ENCODE measurements at regions not wholly inside any gene's neighbourhood (a gene's known extent, or its start where the extent isn't known, plus 50 kb on each side); places are given as distances from the start of the nearest gene placed in this dataset.

- Mint-ChIP-seq H3K27ac (no peak overlapping the region), H3K36me3 (ENCODE audit: insufficient read depth) (no peaks in the 10 kb centered on the region), H3K9me3 (ENCODE audit: low read depth) (no peaks in the 10 kb centered on the region), H3K4me3 (ENCODE audit: low read depth) (no peak overlapping the region), H3K27me3 (peaks cover 20% of the 10 kb centered on the region), H3K4me1 (ENCODE audit: low read depth) (peaks cover 3% of the 10 kb centered on the region)
- TF ChIP-seq CTCF (IDR thresholded peaks at IDR 0.05; ENCODE audit: unreplicated experiment) = no peak
- no peak for DNase-seq (ENCODE audit: low spot score, unreplicated experiment)
These were observed 68.5 kb upstream of the LHX1 start for GRCh38 chr17:36868777-36869176.

- no peaks in the 10 kb centered on the region for H3K9me3 Mint-ChIP-seq (ENCODE audit: low read depth)
- H3K27me3 Mint-ChIP-seq = peaks cover 20% of the 10 kb centered on the region
- H3K4me3 Mint-ChIP-seq (ENCODE audit: low read depth) = no peak overlapping the region
- no peaks in the 10 kb centered on the region for H3K36me3 Mint-ChIP-seq (ENCODE audit: insufficient read depth)
- no peak for DNase-seq (ENCODE audit: low spot score, unreplicated experiment)
- no peak overlapping the region for H3K27ac Mint-ChIP-seq
- H3K4me1 Mint-ChIP-seq (ENCODE audit: low read depth) = peaks cover 3% of the 10 kb centered on the region
- no peak for TF ChIP-seq CTCF (IDR thresholded peaks at IDR 0.05; ENCODE audit: unreplicated experiment)
These were observed 67.8 kb upstream of the LHX1 start for GRCh38 chr17:36869441-36869840.

GRCh38 chr17:36869856-36870719, 67.2 kb upstream of the LHX1 start:
- H3K4me3 Mint-ChIP-seq (ENCODE audit: low read depth) = no peak overlapping the region
- no peak for DNase-seq (ENCODE audit: low spot score, unreplicated experiment)
- H3K36me3 Mint-ChIP-seq (ENCODE audit: insufficient read depth) = no peaks in the 10 kb centered on the region
- H3K4me1 Mint-ChIP-seq (ENCODE audit: low read depth) = peaks cover 3% of the 10 kb centered on the region
- TF ChIP-seq CTCF (IDR thresholded peaks at IDR 0.05; ENCODE audit: unreplicated experiment) = no peak
- H3K27ac Mint-ChIP-seq = no peak overlapping the region
- H3K9me3 Mint-ChIP-seq (ENCODE audit: low read depth) = no peaks in the 10 kb centered on the region
- H3K27me3 Mint-ChIP-seq = peaks cover 16% of the 10 kb centered on the region

GRCh38 chr17:36870720-36870999, 66.6 kb upstream of the LHX1 start:
- Mint-ChIP-seq H3K36me3 (ENCODE audit: insufficient read depth) (no peaks in the 10 kb centered on the region), H3K9me3 (ENCODE audit: low read depth) (no peaks in the 10 kb centered on the region), H3K27me3 (peaks cover 21% of the 10 kb centered on the region), H3K27ac (no peak overlapping the region), H3K4me1 (ENCODE audit: low read depth) (peaks cover 3% of the 10 kb centered on the region), H3K4me3 (ENCODE audit: low read depth) (no peak overlapping the region)
- no peak for TF ChIP-seq CTCF (IDR thresholded peaks at IDR 0.05; ENCODE audit: unreplicated experiment)
- DNase-seq (ENCODE audit: low spot score, unreplicated experiment) = no peak

GRCh38 chr17:36875698-36876293, 61.5 kb upstream of the LHX1 start:
- H3K36me3 Mint-ChIP-seq (ENCODE audit: insufficient read depth) = no peaks in the 10 kb centered on the region
- H3K9me3 Mint-ChIP-seq (ENCODE audit: low read depth) = peaks cover under 1% of the 10 kb centered on the region
- H3K27me3 Mint-ChIP-seq = peaks cover 20% of the 10 kb centered on the region
- no peak for DNase-seq (ENCODE audit: low spot score, unreplicated experiment)
- no peaks in the 10 kb centered on the region for H3K4me1 Mint-ChIP-seq (ENCODE audit: low read depth)
- no peak overlapping the region for H3K4me3 Mint-ChIP-seq (ENCODE audit: low read depth)
- no peak for TF ChIP-seq CTCF (IDR thresholded peaks at IDR 0.05; ENCODE audit: unreplicated experiment)
- no peak overlapping the region for H3K27ac Mint-ChIP-seq
